MM.1S (cell line): ENCODE measurements at regions not wholly inside any gene's neighbourhood (a gene's known extent, or its start where the extent isn't known, plus 50 kb on each side); places are given as distances from the start of the nearest gene placed in this dataset.

Source experiments
- DNase-seq: peaks from one replicate; pipeline ENCODE4 v3.0.0-alpha.2; 2015
- H2AFZ ChIP-seq: fragments of 300-600 bp; sonication (generic); 2 replicates; pipeline ENCODE4 v1.6.0; 2016; ENCODE audit warnings: antibody characterized with exemption, low read length
- H3F3A ChIP-seq: fragments of 300-600 bp; sonication (generic); 2 replicates; pipeline ENCODE4 v1.6.1; 2016; ENCODE audit warnings: mild to moderate bottlenecking, antibody characterized with exemption, low read length, moderate library complexity, mixed read lengths; ENCODE audit not compliant: insufficient read depth
- H3K27ac ChIP-seq: fragments of 300-600 bp; sonication (generic); 2 replicates; pipeline ENCODE4 v1.5.1; 2016; ENCODE audit warnings: mild to moderate bottlenecking, low read length
- H3K27me3 ChIP-seq: fragments of 300-600 bp; sonication (generic); replicated peaks from 2 replicates; pipeline ENCODE4 v1.6.0; 2016; ENCODE audit warnings: low read length; ENCODE audit not compliant: insufficient read depth
- H3K36me3 ChIP-seq: fragments of 300-600 bp; sonication (generic); replicated peaks from 2 replicates; pipeline ENCODE4 v1.6.1; 2016; ENCODE audit warnings: mild to moderate bottlenecking, low read length, mixed read lengths; ENCODE audit not compliant: insufficient read depth
- H3K4me1 ChIP-seq: fragments of 300-600 bp; sonication (generic); 2 replicates; pipeline ENCODE4 v1.6.1; 2016; ENCODE audit warnings: low read length, mixed read lengths
- H3K4me2 ChIP-seq: fragments of 300-600 bp; sonication (generic); 2 replicates; pipeline ENCODE4 v1.6.0; 2016; ENCODE audit warnings: low read depth, low read length
- H3K4me3 ChIP-seq: fragments of 300-600 bp; sonication (generic); 2 replicates; pipeline ENCODE4 v1.5.1; 2016; ENCODE audit warnings: low read length, mixed read lengths
- H3K79me2 ChIP-seq: fragments of 300-600 bp; sonication (generic); 2 replicates; pipeline ENCODE4 v1.6.1; 2016; ENCODE audit warnings: mixed run types, low read length, mixed read lengths
- H3K9ac ChIP-seq: fragments of 300-600 bp; sonication (generic); 2 replicates; pipeline ENCODE4 v1.6.1; 2016; ENCODE audit warnings: low read length, mixed read lengths
- H3K9me2 ChIP-seq: fragments of 300-600 bp; sonication (generic); replicated peaks from 2 replicates; pipeline ENCODE4 v1.6.1; 2016; ENCODE audit warnings: mild to moderate bottlenecking, low read length, mixed read lengths; ENCODE audit not compliant: insufficient read depth
- H3K9me3 ChIP-seq: fragments of 300-600 bp; sonication (generic); replicated peaks from 2 replicates; pipeline ENCODE4 v1.6.1; 2016; ENCODE audit warnings: mild to moderate bottlenecking, low read length, mixed read lengths; ENCODE audit not compliant: insufficient read depth
- H4K20me1 ChIP-seq: fragments of 300-600 bp; sonication (generic); 2 replicates; pipeline ENCODE4 v1.6.1; 2016; ENCODE audit warnings: mild to moderate bottlenecking, low read length, moderate library complexity, mixed read lengths; ENCODE audit not compliant: insufficient read depth
- EZH2 ChIP-seq: fragments of 300-600 bp; sonication (generic); optimal IDR thresholded peaks from 2 replicates; pipeline ENCODE3; 2017; ENCODE audit warnings: low read depth, mild to moderate bottlenecking, antibody characterized with exemption, low read length, mixed read lengths
- EZH2phosphoT487 ChIP-seq: fragments of 300-600 bp; sonication (generic); IDR thresholded peaks from 2 replicates; pipeline ENCODE4 v1.6.1; 2018; ENCODE audit warnings: antibody characterized with exemption, low read length
- TF ChIP-seq, protein P1 (sequence below): fragments of 300-600 bp; sonication (generic); IDR thresholded peaks from 2 replicates; pipeline ENCODE4 v1.5.1; 2016; ENCODE audit warnings: antibody characterized with exemption, low read length, mixed read lengths

DNA sequence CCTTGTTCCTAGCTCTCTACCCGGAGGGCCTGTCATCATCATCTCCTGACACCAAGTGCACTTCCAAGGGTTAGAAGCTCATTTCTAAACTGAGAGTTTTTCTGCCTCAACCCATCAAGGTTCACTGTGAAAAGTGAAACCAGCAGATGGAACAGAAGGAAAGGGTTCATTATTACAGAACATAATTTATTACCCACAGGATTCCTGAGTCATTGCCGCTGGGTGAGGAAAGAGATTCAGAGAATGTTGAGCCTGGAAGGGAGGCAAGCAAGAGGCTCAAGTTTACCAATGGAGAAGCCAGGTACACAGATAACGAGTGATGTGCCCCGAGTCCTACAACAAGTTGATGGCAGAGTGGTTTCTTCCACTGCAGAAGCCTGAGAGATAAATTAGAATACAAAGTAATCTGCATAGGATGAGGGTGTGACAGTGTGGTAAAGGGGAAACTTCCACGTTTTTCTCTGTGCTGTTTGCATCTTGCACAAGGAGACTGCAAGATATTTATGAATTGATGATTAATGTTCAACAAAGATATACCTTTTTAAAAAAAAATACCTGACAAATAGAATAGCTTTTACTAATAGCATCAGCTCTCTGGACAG is 80.5 kb upstream of the SETMAR start:
- Histone ChIP-seq H3K9me3 (no peaks in the 10 kb centered on the region), H3K4me3 (no peak overlapping the region)

DNA sequence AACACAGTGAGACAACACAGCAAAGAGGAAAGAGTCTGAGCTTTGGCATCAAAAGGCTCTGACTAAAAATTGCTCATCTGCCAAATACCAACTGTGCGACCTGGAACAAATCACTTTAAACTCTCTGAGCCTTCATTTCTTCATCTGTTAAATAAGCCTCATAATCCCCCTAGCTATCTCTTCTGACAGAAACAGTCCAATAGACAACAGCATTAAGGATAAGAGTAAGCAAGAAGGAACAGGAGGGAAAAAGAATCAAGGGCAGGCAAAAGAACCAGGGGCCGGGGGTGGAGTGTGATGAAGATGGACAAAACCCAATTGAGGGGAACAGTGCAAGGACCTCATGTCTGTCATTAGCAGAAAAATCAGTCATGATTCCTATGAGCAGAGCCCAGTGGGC is 79.4 kb upstream of the SETMAR start:
- H3F3A ChIP-seq: no peaks in the 10 kb centered on the region
- no peaks in the 10 kb centered on the region for H3K27me3 ChIP-seq
- no peaks in the 10 kb centered on the region for H3K36me3 ChIP-seq
- H4K20me1 ChIP-seq: no peaks in the 10 kb centered on the region
- no peak overlapping the region for H3K27ac ChIP-seq
- no peak overlapping the region for H3K9ac ChIP-seq
- no peaks in the 10 kb centered on the region for H3K79me2 ChIP-seq
- TF ChIP-seq, protein P1, sequence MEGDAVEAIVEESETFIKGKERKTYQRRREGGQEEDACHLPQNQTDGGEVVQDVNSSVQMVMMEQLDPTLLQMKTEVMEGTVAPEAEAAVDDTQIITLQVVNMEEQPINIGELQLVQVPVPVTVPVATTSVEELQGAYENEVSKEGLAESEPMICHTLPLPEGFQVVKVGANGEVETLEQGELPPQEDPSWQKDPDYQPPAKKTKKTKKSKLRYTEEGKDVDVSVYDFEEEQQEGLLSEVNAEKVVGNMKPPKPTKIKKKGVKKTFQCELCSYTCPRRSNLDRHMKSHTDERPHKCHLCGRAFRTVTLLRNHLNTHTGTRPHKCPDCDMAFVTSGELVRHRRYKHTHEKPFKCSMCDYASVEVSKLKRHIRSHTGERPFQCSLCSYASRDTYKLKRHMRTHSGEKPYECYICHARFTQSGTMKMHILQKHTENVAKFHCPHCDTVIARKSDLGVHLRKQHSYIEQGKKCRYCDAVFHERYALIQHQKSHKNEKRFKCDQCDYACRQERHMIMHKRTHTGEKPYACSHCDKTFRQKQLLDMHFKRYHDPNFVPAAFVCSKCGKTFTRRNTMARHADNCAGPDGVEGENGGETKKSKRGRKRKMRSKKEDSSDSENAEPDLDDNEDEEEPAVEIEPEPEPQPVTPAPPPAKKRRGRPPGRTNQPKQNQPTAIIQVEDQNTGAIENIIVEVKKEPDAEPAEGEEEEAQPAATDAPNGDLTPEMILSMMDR: no peak
- no peak for TF ChIP-seq EZH2phosphoT487
- no peak for TF ChIP-seq EZH2
- H3K9me3 ChIP-seq: no peaks in the 10 kb centered on the region
- no peak for DNase-seq
- H2AFZ ChIP-seq: no peak overlapping the region
- H3K4me3 ChIP-seq: no peak overlapping the region
- H3K4me1 ChIP-seq: no peaks in the 10 kb centered on the region
- H3K9me2 ChIP-seq: no peaks in the 10 kb centered on the region
- H3K4me2 ChIP-seq: no peak overlapping the region

More for the DNA sequence above, 80.5 kb upstream of the SETMAR start:
- H3K4me1 ChIP-seq: no peaks in the 10 kb centered on the region
- H3K9ac ChIP-seq: no peak overlapping the region
- no peaks in the 10 kb centered on the region for H3F3A ChIP-seq
- H3K9me2 ChIP-seq: no peaks in the 10 kb centered on the region
- no peaks in the 10 kb centered on the region for H3K36me3 ChIP-seq
- no peak for TF ChIP-seq EZH2
- TF ChIP-seq EZH2phosphoT487: no peak
- TF ChIP-seq, protein P1: no peak
- no peak overlapping the region for H3K27ac ChIP-seq
- no peaks in the 10 kb centered on the region for H3K79me2 ChIP-seq
- DNase-seq: no peak
- H3K27me3 ChIP-seq: no peaks in the 10 kb centered on the region
- H4K20me1 ChIP-seq: no peaks in the 10 kb centered on the region
- no peak overlapping the region for H2AFZ ChIP-seq
- no peak overlapping the region for H3K4me2 ChIP-seq

DNA sequence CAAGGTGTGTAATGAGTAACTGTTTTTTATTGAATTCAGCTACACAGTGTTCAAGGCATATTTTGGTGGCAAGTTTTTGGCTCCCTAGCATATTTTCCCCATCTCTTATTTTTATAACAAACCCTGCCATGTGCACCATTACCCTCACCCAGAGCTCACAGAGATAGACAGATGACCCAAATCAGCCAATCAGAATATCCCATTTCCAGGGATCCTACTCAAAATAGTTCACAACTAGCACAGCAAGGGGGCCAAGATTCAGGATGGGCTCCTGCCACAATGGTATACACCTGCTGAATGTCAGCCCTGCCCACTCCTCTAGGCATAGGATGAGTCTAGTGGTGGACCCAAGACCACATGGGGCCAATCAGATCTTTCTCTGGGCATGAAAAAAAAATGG is 78.8 kb upstream of the SETMAR start:
- no peaks in the 10 kb centered on the region for H3K27me3 ChIP-seq
- no peaks in the 10 kb centered on the region for H3F3A ChIP-seq
- H2AFZ ChIP-seq: no peak overlapping the region
- H3K4me3 ChIP-seq: no peak overlapping the region
- no peaks in the 10 kb centered on the region for H3K9me3 ChIP-seq
- H3K27ac ChIP-seq: no peak overlapping the region
- H4K20me1 ChIP-seq: no peaks in the 10 kb centered on the region
- no peaks in the 10 kb centered on the region for H3K9me2 ChIP-seq
- no peaks in the 10 kb centered on the region for H3K79me2 ChIP-seq
- H3K9ac ChIP-seq: no peak overlapping the region
- H3K36me3 ChIP-seq: no peaks in the 10 kb centered on the region
- no peak overlapping the region for H3K4me2 ChIP-seq
- no peak for TF ChIP-seq EZH2
- TF ChIP-seq, protein P1: no peak
- DNase-seq: no peak
- no peaks in the 10 kb centered on the region for H3K4me1 ChIP-seq
